Esophagus muscularis mucosa (tissue), 4 donors: ENCODE measurements at regions not wholly inside any gene's neighbourhood (a gene's known extent, or its start where the extent isn't known, plus 50 kb on each side); places are given as distances from the start of the nearest gene placed in this dataset.

Experiments
- DNase-seq: peaks from one replicate; pipeline ENCODE4 v3.0.0-alpha.2; 2017; ENCODE audit errors: extremely low spot score
- H3K27ac ChIP-seq, 4 donors: fragments of 200-600 bp; sonication (generic); replicated peaks in 1 of 4; 1 replicate in 3 of 4; 2 replicates in 1 of 4; pipeline ENCODE4 v1.5.1; 2016 to 2019; ENCODE audit warnings: mild to moderate bottlenecking in 1 of 4
- H3K27me3 ChIP-seq, 4 donors: fragments of 200-600 bp; sonication (generic); one replicate each; pipeline versions ENCODE4 v1.5.1 to v1.6.0; 2016 to 2019
- H3K36me3 ChIP-seq, 4 donors: fragments of 200-600 bp; sonication (generic); one replicate each; pipeline ENCODE4 v1.5.1; 2016 to 2019
- H3K4me1 ChIP-seq, 4 donors: fragments of 200-600 bp; sonication (generic); one replicate each; pipeline ENCODE4 v1.5.1; 2016 to 2019
- H3K4me3 ChIP-seq, 4 donors: fragments of 200-600 bp; sonication (generic); 1 replicate in 2 of 4; 2 replicates in 2 of 4; pipeline ENCODE4 v1.5.1; 2016 to 2019; ENCODE audit warnings: mild to moderate bottlenecking in 4 of 4, moderate library complexity in 1 of 4
- H3K9me3 ChIP-seq, 4 donors: fragments of 200-600 bp; sonication (generic); 1 replicate in 3 of 4; 2 replicates in 1 of 4; pipeline ENCODE4 v1.5.1; 2016 to 2019
- EP300 ChIP-seq: sonication (generic); formaldehyde crosslinking; IDR thresholded peaks from one replicate; pipeline ENCODE4 v1.6.1; 2017; ENCODE audit warnings: antibody characterized with exemption
- POLR2A ChIP-seq: fragments of 450-650 bp; IDR thresholded peaks from one replicate; pipeline ENCODE4 v1.6.1; 2017; ENCODE audit warnings: antibody characterized with exemption, moderate library complexity, mild to moderate bottlenecking, low read depth
- POLR2AphosphoS5 ChIP-seq, 2 donors: sonication (generic); formaldehyde crosslinking; IDR thresholded peaks; one replicate each; pipeline ENCODE4 v1.6.1; 2017; ENCODE audit warnings: antibody characterized with exemption in 2 of 2
- WGBS: methylation state at CpG from one replicate; pipeline ENCODE4 v1.1.5; 2018; 5-methylcytosine and 5-hydroxymethylcytosine counted together
- intact Hi-C: fragments of 100-400 bp; cut with DNase I; formaldehyde crosslinking; loops from one replicate; pipeline ENCODE4 v1.15.1; 2023
- TF ChIP-seq, protein P1 (sequence below), 3 experiments: fragments of 200-600 bp in 2 of 3; fragments of 450-650 bp in 1 of 3; sonication (generic) in 2 of 3; IDR thresholded peaks; one replicate each; pipeline ENCODE4 v1.5.1; 2017 to 2019; ENCODE audit warnings: antibody characterized with exemption in 3 of 3, mild to moderate bottlenecking in 2 of 3, moderate library complexity in 1 of 3

- Histone ChIP-seq H3K27me3 (no peaks in the 10 kb centered on the region), H3K4me3 (no peak overlapping the region), H3K9me3 (no peaks in the 10 kb centered on the region), H3K27ac (no peak overlapping the region), H3K4me1 (peaks cover 0 to 11% (median 8%) of the 10 kb centered on the region in 4 donors), H3K36me3 (no peaks in the 10 kb centered on the region)
- DNase-seq: no peak
- TF ChIP-seq POLR2A (no peak), EP300 (no peak), POLR2AphosphoS5 (IDR thresholded peaks at IDR 0.05) (no peak)
- TF ChIP-seq, protein P1, sequence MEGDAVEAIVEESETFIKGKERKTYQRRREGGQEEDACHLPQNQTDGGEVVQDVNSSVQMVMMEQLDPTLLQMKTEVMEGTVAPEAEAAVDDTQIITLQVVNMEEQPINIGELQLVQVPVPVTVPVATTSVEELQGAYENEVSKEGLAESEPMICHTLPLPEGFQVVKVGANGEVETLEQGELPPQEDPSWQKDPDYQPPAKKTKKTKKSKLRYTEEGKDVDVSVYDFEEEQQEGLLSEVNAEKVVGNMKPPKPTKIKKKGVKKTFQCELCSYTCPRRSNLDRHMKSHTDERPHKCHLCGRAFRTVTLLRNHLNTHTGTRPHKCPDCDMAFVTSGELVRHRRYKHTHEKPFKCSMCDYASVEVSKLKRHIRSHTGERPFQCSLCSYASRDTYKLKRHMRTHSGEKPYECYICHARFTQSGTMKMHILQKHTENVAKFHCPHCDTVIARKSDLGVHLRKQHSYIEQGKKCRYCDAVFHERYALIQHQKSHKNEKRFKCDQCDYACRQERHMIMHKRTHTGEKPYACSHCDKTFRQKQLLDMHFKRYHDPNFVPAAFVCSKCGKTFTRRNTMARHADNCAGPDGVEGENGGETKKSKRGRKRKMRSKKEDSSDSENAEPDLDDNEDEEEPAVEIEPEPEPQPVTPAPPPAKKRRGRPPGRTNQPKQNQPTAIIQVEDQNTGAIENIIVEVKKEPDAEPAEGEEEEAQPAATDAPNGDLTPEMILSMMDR (IDR thresholded peaks at IDR 0.05): no peak
- WGBS: 83% methylated on average over 4 of the region's 4 CpGs
- intact Hi-C loops: no loop called here
Observed at GRCh38 chr2:217216316-217216715, 356.5 kb upstream of the TNP1 start.

- no peak for TF ChIP-seq EP300
- TF ChIP-seq, protein P1 (IDR thresholded peaks at IDR 0.05): no peak
- no peak for TF ChIP-seq POLR2AphosphoS5 (IDR thresholded peaks at IDR 0.05)
- no peak for TF ChIP-seq POLR2A
- Histone ChIP-seq H3K4me1 (peaks cover 0 to 8% (median 6%) of the 10 kb centered on the region in 4 donors), H3K4me3 (no peak overlapping the region), H3K9me3 (no peaks in the 10 kb centered on the region), H3K27ac (no peak overlapping the region), H3K27me3 (no peaks in the 10 kb centered on the region), H3K36me3 (no peaks in the 10 kb centered on the region)
- WGBS: 77% methylated on average over 6 of the region's 6 CpGs
- DNase-seq: no peak
- intact Hi-C loops: no loop called here
Observed at GRCh38 chr2:217215877-217216276, 356.0 kb upstream of the TNP1 start.

DNA sequence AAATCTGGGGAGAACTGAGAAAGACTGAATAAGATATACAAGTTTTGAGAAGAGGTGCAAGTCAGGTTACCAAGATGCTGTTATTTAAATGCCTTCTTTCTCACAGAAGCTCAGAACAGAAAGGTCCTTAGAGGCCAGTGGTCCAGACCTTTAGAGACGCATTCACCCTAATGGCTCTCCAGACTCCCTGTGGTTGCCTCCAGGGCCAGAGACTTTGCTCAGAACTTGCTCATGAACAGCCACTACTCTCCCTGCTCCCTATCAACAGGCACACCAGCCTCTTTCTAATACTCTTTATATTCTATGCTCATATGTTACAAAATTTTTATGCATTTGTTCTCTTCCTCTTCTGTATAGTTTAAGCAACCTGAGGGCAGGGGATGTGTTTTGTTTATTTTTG, 349.0 kb upstream of the TNP1 start:
- 89% methylated on average over 1 of the region's 1 CpG for WGBS
- H3K4me1 ChIP-seq: peaks cover 0 to 8% (median 0%) of the 10 kb centered on the region in 4 donors
- intact Hi-C loops: no loop called here
- no peak for DNase-seq
- H3K4me3 ChIP-seq: no peak overlapping the region
- H3K27me3 ChIP-seq: no peaks in the 10 kb centered on the region
- H3K27ac ChIP-seq: no peak overlapping the region
- H3K36me3 ChIP-seq: no peaks in the 10 kb centered on the region
- no peak for TF ChIP-seq POLR2AphosphoS5 (IDR thresholded peaks at IDR 0.05)
- TF ChIP-seq, protein P1 (IDR thresholded peaks at IDR 0.05): no peak
- TF ChIP-seq POLR2A: no peak
- no peak for TF ChIP-seq EP300
- H3K9me3 ChIP-seq: peaks cover 0 to 2% (median 1%) of the 10 kb centered on the region in 4 donors

DNA sequence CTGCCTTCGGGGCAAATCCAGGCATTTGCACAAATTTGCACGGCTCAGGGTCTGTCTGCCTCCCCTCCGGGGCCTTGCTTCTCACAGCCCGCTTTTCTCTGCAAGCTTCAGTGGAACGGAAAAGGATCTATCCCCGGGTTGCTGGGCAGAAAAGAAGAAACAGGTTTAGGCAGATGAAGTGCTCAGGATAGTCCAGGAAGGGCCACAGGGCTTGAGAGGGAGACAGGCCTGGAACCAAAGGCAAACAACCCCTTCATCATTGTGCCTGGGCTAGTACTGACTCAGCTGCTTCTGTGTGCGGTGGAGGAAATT, 347.8 kb upstream of the TNP1 start:
- Histone ChIP-seq H3K27me3 (no peaks in the 10 kb centered on the region), H3K4me1 (peaks cover 0 to 8% (median 0%) of the 10 kb centered on the region in 4 donors), H3K9me3 (peaks cover 0 to 9% (median 5%) of the 10 kb centered on the region in 4 donors), H3K36me3 (no peaks in the 10 kb centered on the region), H3K27ac (no peak overlapping the region), H3K4me3 (no peak overlapping the region)
- DNase-seq: no peak
- TF ChIP-seq POLR2A (no peak), EP300 (no peak), POLR2AphosphoS5 (IDR thresholded peaks at IDR 0.05) (no peak)
- TF ChIP-seq, protein P1 (IDR thresholded peaks at IDR 0.05): no peak
- intact Hi-C loops: no loop called here
- 92% methylated on average over 7 of the region's 7 CpGs for WGBS

- no peak for DNase-seq
- H3K9me3 ChIP-seq: peaks cover 0 to 9% (median 5%) of the 10 kb centered on the region in 4 donors
- H3K27me3 ChIP-seq: no peaks in the 10 kb centered on the region
- H3K27ac ChIP-seq: no peak overlapping the region
- 90% methylated on average over 14 of the region's 14 CpGs for WGBS
- H3K4me3 ChIP-seq: no peak overlapping the region
- H3K36me3 ChIP-seq: no peaks in the 10 kb centered on the region
- intact Hi-C loops: no loop called here
- TF ChIP-seq, protein P1 (IDR thresholded peaks at IDR 0.05): no peak
- TF ChIP-seq EP300 (no peak), POLR2A (no peak), POLR2AphosphoS5 (IDR thresholded peaks at IDR 0.05) (no peak)
- H3K4me1 ChIP-seq: peaks cover 0 to 8% (median 0%) of the 10 kb centered on the region in 4 donors
Observed at GRCh38 chr2:217206907-217207698, 347.2 kb upstream of the TNP1 start.
